ENCODE measurements at regions not wholly inside any gene's neighbourhood (a gene's known extent, or its start where the extent isn't known, plus 50 kb on each side); places are given as distances from the start of the nearest gene placed in this dataset.

DNA sequence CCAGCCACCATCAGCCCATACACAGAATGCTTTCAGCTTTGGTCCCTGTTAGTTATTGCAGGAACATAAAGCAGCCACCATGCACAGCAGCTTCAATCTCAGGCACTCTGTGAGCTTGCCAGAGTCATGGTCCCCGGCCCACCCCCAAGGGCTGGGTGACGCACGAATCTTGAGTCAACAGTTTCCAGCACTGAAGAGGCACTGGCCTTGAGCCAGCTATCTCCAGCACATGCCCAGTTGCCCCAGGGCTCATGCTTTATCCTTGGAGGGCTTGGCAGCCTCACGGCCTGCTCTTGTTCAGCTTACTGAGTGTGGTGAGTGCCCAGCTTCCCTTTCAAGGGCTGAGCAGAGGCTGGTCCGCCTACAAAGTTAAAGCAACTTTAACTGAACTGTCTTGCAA is 200.7 kb upstream of the RAB4A start:
- peak; percentile 83 for DNase-seq

DNA sequence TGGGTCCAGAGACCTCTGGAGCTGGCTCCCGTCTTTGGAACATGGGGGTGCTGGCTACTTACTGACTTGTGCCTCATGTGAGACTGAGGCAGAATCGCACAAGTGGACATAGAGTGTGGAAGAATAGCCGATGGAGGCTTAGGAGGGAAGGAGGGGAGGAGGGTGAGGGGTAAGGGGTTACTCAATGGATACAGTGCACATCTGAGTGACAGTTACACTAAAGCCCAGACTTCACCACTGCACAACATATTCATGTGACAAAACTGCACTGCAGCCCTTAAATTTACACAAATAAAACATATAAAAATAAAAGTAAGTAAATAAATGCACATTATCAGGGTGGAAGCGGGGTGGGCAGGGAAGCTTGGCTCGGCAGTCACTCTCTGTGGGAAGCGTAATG is 197.7 kb upstream of the RAB4A start:
- DNase-seq = no peak

DNA sequence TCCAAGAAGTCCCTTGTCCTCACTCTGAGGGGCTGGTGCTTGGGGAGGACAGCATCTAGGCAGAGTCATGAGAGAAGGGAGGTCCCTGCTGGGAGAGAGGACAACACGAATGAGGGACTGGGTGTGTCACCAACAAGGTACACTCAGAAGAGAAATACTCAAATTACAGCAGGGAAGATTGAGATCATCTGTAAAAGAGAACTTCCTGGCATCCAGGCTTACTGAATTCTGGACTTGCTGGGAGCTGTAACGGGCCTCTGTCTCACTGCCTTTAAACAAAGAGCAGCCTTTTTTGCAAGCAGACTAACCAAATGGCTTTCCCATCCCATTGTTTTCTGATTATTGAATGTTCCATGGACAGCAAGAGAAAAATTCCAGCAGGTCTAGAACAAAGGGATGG is 195.7 kb upstream of the RAB4A start:
- no peak for DNase-seq

DNA sequence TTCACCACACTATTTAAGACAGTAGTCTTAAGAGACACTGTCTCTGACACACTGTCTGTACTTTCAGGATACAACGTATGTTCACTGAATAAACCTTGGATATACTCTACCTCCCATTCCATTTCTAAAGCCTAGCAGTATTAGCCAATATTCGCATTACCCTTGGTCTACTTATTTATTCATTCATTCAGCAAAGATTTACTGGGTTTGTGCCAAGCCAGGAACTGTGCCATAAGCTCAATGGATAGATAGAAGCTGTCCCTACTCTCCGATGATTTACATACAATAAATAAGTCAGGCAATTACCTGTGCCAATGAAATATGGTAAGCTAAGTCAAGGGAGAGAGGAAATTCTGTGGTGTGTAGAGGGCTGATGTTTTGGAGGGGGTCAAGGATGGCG is 195.2 kb upstream of the RAB4A start:
- DNase-seq = no peak

DNA sequence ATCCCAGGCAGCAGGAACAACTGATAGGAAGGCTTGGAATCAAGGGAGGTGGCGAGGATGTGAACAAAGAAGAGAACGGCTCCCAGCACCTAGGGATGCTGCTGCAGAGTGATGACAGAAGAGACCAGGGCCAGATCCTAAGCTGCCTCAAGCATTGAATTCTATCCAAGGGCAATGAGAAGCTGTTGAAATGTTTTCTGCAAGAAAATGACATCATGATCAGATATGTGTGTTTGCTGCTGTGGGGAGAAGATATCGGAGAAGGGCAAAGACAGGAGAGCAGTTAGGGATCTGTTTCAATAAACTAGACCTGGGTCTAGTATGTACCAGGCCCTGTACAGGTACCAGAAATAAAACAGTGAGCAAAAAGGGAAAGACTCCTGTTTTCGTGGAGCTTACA is 194.7 kb upstream of the RAB4A start:
- no peak for DNase-seq

DNA sequence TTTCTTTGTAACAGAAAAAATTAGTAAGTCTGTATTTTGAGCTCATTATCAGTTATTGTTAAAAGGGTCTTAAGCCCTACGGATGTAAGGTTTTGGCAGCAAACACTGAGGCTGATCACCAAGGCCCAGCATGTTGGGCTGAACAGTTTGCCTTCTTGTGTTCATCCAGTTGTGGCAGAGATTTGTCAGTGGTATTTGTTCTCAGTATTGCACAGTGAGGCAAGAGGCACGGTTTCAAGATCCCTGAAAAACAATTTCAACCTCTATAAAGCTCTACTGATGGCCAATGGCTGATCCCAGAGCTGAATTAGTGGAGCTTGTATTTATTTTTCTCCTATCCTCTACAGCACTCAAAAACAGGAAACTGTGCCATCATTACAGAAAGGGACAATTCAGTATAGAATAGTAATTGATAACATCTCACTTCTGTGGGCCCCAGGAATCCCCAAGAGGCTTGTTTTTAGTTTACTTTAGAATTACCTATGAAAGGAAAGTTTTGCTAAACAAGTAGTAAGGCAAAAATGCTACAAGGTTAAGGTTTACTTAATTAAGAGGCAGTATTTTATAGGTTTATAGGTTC is 191.8 kb upstream of the RAB4A start:
- DNase-seq = no peak

DNA sequence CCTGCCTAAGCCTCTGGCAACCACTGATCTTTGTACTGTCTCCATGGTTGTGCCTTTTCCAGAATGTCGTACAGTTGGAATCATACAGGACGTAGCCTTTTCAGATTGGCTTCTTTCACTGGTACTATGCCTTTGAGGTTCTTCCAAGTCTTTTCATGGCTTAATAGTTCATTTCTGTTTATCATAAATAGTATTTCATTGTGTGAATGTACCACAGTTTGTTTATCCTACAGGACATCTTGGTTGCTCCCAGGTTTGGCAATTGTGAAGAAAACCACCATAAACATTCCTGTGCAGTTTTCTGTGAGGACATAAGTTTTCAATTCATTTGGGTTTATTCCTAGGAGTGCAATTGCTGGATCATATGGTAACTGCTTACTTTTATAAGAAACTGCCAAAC is 190.6 kb upstream of the RAB4A start:
- DNase-seq = no peak

DNA sequence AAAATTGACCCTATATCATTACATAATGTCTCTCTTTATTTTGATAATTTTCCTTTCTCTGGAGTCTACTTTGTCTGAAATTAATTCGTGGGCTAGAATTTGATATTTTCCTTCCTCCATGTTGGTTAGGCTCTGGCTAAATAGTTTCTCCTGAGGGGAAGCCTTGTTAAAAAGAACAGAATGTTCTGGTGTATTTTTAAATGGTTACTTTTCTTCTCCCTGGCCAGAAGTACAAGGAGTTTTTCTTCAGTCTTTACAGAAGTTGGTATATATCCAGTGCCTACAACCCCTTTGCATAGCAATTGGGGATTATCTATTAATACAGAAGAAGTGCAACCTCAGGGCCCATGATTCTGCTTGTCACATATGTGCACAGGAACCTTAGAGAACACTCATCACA is 185.6 kb upstream of the RAB4A start:
- DNase-seq = no peak

DNA sequence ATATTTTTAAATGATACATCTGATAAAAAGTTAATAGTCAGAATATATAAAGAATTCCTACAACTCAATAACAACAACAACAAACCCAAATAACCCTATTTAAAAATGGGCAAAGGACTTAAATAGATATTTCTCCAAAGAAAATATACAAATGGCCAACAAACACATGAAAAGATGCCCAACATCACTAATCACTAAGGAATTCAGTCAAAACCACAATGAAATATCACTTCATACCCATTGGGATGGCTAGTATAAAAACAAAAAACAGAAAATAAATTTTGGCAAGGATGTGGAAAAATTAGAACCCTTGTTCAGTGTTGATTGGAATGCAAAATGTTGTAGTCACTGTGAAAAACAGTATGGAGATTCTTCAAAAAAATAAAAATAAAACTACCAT is 184.8 kb upstream of the RAB4A start:
- no peak for DNase-seq

DNA sequence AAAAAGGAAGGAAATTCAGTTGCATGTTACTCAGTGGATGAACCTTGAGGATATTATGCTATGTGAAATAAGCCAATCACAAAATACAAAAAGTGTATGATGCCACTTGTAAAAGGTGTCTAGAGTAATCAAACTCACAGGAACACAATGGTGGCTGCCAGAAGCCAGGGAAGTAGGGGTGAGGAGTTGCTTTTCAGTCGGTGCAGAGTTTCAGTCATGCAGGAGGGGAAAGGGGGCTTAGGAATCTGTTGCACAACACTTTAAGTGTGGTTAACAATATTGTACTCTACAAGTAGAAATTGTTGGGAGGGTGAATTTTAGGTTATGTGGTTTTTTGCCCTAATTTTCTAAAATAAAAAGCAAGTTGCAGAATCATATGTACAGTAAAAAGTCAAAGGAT is 184.2 kb upstream of the RAB4A start:
- no peak for DNase-seq

DNA sequence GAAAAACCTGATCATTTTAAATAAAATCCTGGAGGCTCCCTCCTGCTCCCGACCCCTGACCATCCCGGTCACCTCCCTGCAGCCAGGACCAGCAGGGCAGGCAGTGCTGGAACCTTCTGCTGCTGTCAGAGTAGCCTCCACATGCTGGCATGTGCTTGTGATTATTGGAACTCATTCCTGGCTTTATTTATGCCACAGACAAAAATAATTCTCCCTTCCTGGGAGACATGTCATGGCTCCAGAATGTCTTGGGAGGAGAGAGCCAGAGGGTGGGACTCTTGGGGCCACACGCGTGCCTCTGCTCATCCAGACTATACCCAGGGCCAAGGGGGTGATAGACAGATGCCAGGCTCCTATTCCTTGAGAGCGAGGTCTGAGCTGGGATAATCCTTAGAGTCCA is 183.6 kb upstream of the RAB4A start:
- no peak for DNase-seq

DNA sequence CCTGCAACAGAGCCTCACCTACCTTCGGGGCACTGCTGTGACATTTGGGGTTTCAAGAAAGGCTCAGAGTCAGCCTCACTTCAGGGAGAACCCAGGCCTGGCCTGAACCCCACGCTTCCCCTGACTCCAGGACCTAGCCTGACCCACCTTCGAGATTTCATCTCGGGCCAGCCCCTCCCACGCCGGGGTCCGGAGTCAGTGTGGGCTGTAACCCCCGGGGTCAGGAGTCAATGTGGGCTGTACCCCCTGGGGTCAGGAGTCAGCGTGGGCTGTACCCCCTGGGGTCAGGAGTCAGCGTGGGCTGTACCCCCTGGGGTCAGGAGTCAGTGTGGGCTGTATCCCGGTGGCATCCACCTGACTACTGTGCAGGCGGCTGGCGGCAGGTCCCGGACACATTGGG is 183.0 kb upstream of the RAB4A start:
- DNase-seq = no peak

DNA sequence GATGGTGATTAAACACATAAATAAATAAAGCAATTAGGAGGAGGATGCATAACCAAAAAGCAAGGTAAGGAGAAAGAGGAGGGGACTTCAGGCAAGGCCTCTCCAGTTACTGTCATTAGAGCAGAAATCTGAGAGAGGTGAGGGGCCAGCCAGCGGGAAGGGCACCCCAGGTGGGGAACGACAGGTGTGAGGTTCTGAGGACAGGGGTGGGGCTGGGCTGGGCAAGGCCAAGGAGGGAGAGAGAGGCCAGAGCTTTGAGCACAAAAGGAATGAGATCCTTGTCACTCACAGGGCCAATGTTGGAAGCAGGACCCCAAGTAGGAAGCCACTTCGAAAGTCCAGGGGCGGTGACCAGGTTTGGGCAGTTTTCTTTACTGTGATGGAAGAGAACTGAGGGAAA is 182.2 kb upstream of the RAB4A start:
- no peak for DNase-seq

DNA sequence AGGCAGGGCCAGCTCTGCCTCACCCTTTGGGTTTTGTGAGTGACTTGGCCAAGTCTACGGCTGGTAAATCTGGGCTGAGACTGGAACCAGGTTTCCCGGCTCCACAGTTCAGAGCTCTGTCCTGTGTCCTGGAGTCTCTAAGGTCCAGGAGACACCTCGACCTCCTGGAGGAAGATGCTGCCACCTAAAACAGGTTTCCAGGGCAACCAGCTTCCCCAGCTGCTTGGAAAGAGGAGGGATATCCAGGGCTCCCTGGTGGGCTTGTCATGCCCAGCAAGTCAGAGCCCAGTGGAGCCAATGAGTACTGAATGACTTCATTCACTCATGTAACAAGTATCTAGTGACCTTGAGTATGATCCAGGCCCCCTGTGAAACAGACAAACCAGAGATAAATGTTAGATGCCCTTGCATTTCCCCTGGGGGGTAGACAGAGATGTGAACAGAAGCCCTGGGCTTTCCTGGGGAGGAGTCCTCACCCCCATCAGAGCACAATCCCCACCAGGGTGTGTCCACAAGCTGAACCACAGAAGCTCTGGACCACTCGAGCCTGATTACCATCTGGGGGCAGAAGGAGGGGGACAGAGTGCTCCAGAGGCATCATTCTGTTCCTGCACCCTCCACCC is 181.2 kb upstream of the RAB4A start:
- no peak for DNase-seq

DNA sequence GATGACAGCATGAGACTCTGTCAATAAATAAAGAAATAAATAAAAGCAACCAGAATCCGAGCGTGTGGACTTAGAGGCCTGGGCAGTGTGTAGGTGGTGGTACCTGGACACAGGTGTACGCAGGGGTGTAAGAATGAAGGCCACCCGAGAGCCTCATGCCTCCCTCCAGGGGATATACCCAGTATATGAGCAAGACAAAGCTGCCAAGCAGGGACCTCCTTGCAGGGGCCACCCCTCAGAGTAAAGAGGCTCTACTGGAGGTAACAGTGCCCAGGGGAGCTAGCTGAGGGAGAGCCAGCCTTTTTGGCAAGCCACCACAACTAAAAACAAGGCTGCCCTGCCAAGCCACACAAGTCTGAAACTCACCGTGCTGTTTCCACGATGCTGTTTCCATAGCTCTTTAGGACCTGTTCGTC is 179.2 kb upstream of the RAB4A start:
- no peak for DNase-seq

DNA sequence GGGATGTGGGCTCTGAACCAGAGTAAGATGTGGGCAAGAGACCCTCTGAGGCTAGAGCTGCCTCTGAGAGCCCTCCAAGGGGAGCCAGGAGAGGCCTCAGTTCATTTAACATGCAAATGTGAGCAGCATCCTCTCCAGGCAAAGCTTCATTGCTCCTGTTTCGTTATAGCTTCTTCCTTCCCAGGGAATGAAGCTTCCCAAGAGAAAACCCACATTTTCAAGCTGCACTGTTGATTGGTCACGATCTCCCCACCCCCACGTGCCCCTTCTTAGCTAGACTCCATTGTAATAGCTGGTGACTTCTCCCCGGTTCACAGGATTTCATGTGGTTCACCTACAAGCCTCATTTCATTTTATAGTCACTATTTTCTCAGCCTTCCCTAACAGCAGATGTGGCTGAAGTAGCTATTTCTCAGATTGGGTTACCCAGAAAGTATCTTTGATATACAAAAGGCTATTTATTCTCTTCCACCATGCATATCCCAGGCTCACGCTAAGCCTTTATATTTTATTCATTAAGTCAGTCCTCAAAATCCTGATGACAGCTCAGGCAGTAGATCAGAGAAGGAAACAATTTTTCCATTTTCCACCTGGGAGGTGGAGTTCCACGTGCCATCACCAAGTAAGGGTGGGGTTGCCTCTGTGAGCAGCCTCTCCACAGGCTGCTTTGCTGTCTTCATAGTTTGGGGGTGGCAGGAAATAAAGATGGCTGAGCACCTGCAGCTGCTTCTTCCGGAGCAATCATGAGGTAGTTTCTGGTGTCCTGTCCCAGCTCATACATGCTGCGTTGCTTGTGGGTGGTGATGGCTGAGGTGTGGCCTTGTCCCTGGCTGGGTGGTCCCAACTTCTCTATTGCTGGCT is 178.3 kb upstream of the RAB4A start:
- no peak for DNase-seq

DNA sequence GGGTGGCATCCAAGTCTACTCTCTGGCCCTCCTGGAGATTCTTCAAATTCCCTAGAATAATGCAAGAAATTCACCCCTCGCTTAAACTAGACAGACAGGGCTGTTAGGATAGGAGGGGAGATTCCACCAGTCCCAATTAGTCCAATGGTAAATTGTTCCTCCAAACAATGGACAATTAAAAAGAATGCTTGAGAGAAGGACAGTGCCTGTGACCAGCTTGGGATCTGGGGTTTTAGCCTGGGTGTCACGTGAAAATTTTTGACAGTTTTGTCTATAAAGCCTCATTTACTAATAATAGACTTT is 177.7 kb upstream of the RAB4A start:
- DNase-seq = no peak

DNA sequence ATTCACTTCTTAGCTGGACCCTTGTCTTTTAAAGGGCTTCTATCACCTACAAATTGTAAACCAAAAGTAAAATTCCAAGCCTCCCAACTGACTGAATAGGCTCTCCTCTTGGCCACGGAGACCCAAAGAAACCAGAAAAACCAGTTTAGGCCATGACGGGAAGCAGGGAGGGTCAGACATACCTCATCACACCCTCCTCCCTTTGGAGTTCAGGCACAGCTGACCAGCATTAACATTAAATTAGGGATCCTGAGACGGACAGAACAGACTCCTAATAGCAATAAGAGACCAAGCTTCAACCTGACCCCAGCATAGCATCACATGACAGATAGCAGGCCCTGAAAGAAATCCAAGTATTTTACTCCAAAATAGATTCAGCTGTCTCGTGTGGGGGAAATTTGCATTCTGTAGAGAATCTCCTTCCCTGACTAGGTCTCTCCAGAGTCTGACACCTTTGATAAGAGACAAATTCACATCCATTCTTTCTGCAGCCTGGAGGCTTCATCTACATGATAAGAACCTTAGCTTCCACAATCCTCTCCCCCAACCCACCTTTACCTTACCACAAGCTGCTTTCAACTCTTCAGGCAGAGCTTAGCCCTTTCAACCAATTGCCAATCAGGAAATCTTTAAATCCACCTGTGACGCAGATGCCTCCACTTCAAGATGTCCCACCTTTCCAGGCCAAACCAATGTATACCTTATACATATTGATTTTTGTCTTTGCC is 177.1 kb upstream of the RAB4A start:
- DNase-seq = no peak

DNA sequence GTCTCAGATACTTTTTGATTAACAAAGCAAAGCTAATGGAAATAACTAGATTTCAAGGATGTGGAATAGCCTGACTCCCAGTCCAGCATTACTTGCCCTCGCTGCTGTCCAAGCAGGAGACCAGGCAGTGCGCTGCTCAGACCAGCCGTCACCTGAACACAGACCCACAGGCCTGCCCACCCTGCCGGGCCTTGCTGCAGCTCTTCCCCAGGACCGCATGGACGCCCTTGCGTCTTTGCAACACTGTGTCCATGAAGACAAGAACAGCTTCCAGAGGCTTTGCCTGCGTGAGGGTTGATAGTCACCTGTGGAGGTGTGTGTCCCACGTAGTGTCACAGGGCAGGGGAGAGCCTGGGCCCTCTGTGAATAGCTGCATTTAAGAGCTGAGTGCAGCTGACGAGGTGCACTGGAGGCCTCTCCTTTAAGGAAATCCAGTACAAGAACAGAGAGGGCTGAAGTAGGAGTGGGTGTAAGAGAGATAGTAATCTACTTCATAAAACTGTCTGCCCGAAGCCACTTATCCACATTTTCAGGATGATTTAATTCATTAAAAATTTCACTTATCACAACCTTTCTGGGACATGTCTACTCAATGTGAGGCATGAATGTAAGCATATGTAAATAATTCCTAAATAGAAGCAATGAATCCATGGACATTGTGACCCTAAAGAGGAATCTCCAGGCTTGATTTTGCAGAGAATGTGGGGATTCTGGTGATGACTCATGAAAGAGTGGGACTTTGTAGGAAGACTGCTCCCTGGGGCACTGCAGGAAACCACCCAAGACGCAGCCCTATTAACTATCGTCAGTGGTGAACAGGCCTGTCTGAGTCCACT is 176.2 kb upstream of the RAB4A start:
- peak; percentile 4 for DNase-seq

DNA sequence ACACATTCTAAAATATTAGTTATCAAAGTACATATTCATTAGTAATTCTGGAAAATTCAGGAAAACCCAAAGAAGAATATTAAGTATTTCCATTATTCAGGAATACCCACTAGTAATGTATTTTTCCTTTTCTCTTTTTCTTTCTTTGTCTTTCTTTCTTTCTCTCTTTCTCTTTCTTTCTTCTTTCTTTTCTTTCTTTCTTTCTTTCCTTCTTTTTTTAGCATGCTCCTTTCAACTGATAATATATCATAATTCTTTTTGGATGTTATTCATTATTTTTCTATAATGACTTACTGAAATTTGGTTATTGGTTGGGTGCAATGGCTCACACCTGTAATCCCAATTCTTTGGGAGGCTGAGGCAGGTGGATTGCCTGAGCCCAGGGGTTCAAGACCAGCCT is 175.6 kb upstream of the RAB4A start:
- DNase-seq = no peak

DNA sequence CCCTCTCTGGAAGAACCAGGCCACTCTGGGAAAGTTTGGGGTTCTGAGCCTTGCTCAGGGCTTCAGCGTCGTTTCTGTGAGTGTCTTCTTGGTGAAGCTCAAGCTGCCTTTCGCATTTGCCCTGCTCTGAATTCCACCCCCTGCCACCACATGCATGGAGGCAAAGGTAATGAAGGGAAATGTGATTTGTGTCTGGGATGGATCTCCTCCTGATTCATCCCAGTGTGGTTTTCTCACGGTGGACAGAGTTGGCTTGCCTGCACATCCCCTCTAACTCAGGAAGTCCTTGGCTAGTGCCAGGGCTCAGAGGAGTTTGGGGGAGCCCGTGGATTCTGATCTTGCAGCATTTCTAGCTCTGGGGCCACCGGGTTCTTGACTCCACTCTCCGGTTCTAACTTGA is 173.6 kb upstream of the RAB4A start:
- no peak for DNase-seq

DNA sequence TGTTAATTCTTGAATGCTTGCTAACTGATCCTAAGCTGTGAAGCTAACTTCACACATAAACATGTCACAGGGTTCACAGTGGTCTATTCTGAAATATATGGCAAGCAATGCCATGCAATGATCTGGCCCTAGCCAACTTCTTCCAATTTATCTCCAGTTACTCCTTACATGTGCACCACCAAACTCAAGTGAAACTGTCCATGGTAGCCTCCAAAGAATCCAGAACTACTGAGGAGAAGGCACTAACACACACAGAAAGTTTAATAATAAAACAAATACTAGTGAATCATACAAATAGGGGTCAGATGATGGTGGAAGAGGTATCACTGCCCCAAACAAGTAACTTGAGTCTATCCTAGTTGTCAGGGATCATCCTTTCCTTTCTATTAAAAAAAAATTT is 172.6 kb upstream of the RAB4A start:
- no peak for DNase-seq
